Sigmoid colon (tissue), 4 donors: ENCODE measurements at regions not wholly inside any gene's neighbourhood (a gene's known extent, or its start where the extent isn't known, plus 50 kb on each side); places are given as distances from the start of the nearest gene placed in this dataset.
"Not testable (repeated sequence)": the region's sequence is repeated elsewhere in the genome, so short reads cannot be mapped to it uniquely, and the experiment has no call there.

ENCODE experiments used
- POLR2A ChIP-seq, 2 donors: fragments of 450-650 bp; IDR thresholded peaks; one replicate each; pipeline ENCODE4 v1.6.1; 2016; ENCODE audit warnings: antibody characterized with exemption in 2 of 2, mild to moderate bottlenecking in 2 of 2, moderate library complexity in 2 of 2
- POLR2AphosphoS5 ChIP-seq, 4 donors: sonication (generic); formaldehyde crosslinking; IDR thresholded peaks; one replicate each; pipeline ENCODE4 v1.6.1; 2017; ENCODE audit warnings: antibody characterized with exemption in 4 of 4
- TF ChIP-seq, protein P1 (sequence below), 4 experiments: fragments of 450-650 bp in 3 of 4; fragments of 200-600 bp in 1 of 4; IDR thresholded peaks; one replicate each; pipeline ENCODE4 v1.5.1; 2016 to 2019; ENCODE audit warnings: antibody characterized with exemption in 4 of 4, mild to moderate bottlenecking in 3 of 4, moderate library complexity in 2 of 4

DNA sequence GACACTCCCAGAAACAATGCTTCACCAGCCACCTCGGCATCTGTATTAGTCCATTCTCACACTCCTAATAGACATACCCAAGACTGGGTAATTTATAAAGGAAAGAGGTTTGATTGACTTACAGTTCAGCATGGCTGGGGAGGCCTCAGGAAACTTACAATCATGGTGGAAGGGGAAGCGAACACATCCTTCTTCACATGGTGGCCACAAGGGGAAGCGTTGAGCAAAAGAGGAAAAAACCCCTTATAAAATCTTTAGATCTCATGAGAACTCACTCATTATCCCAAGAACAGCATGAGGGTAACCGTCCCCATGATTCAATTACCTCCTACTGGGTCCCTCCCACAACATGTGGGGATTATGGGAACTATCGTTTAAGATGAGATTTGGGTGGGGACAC lies 140.9 kb downstream of the LIG4 start:
- TF ChIP-seq, protein P1, sequence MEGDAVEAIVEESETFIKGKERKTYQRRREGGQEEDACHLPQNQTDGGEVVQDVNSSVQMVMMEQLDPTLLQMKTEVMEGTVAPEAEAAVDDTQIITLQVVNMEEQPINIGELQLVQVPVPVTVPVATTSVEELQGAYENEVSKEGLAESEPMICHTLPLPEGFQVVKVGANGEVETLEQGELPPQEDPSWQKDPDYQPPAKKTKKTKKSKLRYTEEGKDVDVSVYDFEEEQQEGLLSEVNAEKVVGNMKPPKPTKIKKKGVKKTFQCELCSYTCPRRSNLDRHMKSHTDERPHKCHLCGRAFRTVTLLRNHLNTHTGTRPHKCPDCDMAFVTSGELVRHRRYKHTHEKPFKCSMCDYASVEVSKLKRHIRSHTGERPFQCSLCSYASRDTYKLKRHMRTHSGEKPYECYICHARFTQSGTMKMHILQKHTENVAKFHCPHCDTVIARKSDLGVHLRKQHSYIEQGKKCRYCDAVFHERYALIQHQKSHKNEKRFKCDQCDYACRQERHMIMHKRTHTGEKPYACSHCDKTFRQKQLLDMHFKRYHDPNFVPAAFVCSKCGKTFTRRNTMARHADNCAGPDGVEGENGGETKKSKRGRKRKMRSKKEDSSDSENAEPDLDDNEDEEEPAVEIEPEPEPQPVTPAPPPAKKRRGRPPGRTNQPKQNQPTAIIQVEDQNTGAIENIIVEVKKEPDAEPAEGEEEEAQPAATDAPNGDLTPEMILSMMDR (IDR thresholded peaks at IDR 0.05): not testable (repeated sequence)
- not testable (repeated sequence) for TF ChIP-seq POLR2A, POLR2AphosphoS5 (IDR thresholded peaks at IDR 0.05)
